ENCODE measurements at regions not wholly inside any gene's neighbourhood (a gene's known extent, or its start where the extent isn't known, plus 50 kb on each side); places are given as distances from the start of the nearest gene placed in this dataset.

GRCh38 chr3:27610800-27611525 is 111.2 kb downstream of the EOMES start:
- TF ChIP-seq POLR2A (IDR thresholded peaks at IDR 0.05) (no peak), CTCF (IDR thresholded peaks at IDR 0.05) (no peak)

All from uterus (tissue), 2 donors.